Endodermal cell (in vitro differentiated cells): ENCODE measurements at regions not wholly inside any gene's neighbourhood (a gene's known extent, or its start where the extent isn't known, plus 50 kb on each side); places are given as distances from the start of the nearest gene placed in this dataset.

ENCODE experiments used
- DNase-seq: peaks from one replicate; pipeline ENCODE4 v3.0.0-alpha.2; 2017
- H3K27ac ChIP-seq: 2 replicates; pipeline ENCODE4 v1.5.1; 2013; ENCODE audit warnings: mild to moderate bottlenecking, low read depth, low read length, moderate library complexity
- H3K27me3 ChIP-seq: 2 replicates; pipeline ENCODE4 v1.6.1; 2013; ENCODE audit warnings: mild to moderate bottlenecking, low read length, moderate library complexity; ENCODE audit not compliant: insufficient read depth, control insufficient read depth, poor library complexity, severe bottlenecking
- H3K36me3 ChIP-seq: 2 replicates; pipeline ENCODE4 v1.7.0; 2013; ENCODE audit warnings: mild to moderate bottlenecking, low read length, moderate library complexity; ENCODE audit not compliant: control insufficient read depth, insufficient read depth
- H3K4me1 ChIP-seq: one replicate; pipeline ENCODE4 v1.7.0; 2013; ENCODE audit warnings: low read length; ENCODE audit not compliant: control insufficient read depth, insufficient read depth
- H3K4me3 ChIP-seq: 2 replicates; pipeline ENCODE4 v1.5.1; 2013; ENCODE audit warnings: mild to moderate bottlenecking, low read length, moderate library complexity
- H3K9ac ChIP-seq: 2 replicates; pipeline ENCODE4 v1.6.1; 2013; ENCODE audit warnings: mild to moderate bottlenecking, low read length, moderate library complexity; ENCODE audit not compliant: poor library complexity, severe bottlenecking; ENCODE audit errors: extremely low read depth
- H3K9me3 ChIP-seq: 2 replicates; pipeline ENCODE4 v1.6.1; 2013; ENCODE audit warnings: mild to moderate bottlenecking, low read length, moderate library complexity; ENCODE audit not compliant: control insufficient read depth
- H3K27ac Mint-ChIP-seq: 2 replicates; pipeline ENCODE4 v1.8.0; 2020; ENCODE audit warnings: mixed read lengths
- H3K27me3 Mint-ChIP-seq: 2 replicates; pipeline ENCODE4 v1.8.0; 2021; ENCODE audit warnings: mild to moderate bottlenecking, mixed read lengths; ENCODE audit not compliant: insufficient read depth
- H3K36me3 Mint-ChIP-seq: 2 replicates; pipeline ENCODE4 v1.8.0; 2020; ENCODE audit warnings: low read depth, mixed read lengths
- H3K4me1 Mint-ChIP-seq: 2 replicates; pipeline ENCODE4 v1.8.0; 2020; ENCODE audit warnings: mixed read lengths
- H3K4me3 Mint-ChIP-seq: 2 replicates; pipeline ENCODE4 v1.8.0; 2020; ENCODE audit warnings: mild to moderate bottlenecking, moderate library complexity, mixed read lengths
- H3K9me3 Mint-ChIP-seq: 2 replicates; pipeline ENCODE4 v1.8.0; 2020; ENCODE audit warnings: mild to moderate bottlenecking, mixed read lengths
- CTCF ChIP-seq: fragments of 200-600 bp; sonication (generic); conservative IDR thresholded peaks from 2 replicates; pipeline ENCODE4 v1.5.0; 2021; ENCODE audit warnings: antibody characterized with exemption, mild to moderate bottlenecking
- WGBS, 2 experiments: methylation state at CpG; one replicate each; pipeline versions ENCODE4 v1.1.5 to v1.1.7; 2013; ENCODE audit warnings: missing lambda C conversion rate in 2 of 2, mixed read lengths in 1 of 2; ENCODE audit not compliant: insufficient coverage in 1 of 2, insufficient read length in 1 of 2; 5-methylcytosine and 5-hydroxymethylcytosine counted together

GRCh38 chrX:124203311-124203710, 129.1 kb upstream of the TEX13D start:
- no peak for TF ChIP-seq CTCF
- Histone ChIP-seq H3K9ac (no peak overlapping the region), H3K27ac (no peak overlapping the region), H3K27me3 (no peaks in the 10 kb centered on the region), H3K36me3 (no peaks in the 10 kb centered on the region), H3K9me3 (no peaks in the 10 kb centered on the region), H3K4me3 (no peak overlapping the region), H3K4me1 (no peaks in the 10 kb centered on the region)
- Mint-ChIP-seq H3K27me3 (no peaks in the 10 kb centered on the region), H3K36me3 (no peaks in the 10 kb centered on the region), H3K27ac (no peak overlapping the region), H3K4me3 (no peak overlapping the region), H3K9me3 (peaks cover 17% of the 10 kb centered on the region), H3K4me1 (peaks cover 3% of the 10 kb centered on the region)
- no peak for DNase-seq
- WGBS, 2 experiments = 92% methylated on average over 1 of the region's 1 CpG; no CpG with 5 or more reads in 1 of the 2 experiments

- Histone ChIP-seq H3K27me3 (no peaks in the 10 kb centered on the region), H3K9ac (no peak overlapping the region), H3K9me3 (no peaks in the 10 kb centered on the region), H3K4me1 (no peaks in the 10 kb centered on the region), H3K36me3 (no peaks in the 10 kb centered on the region), H3K4me3 (no peak overlapping the region), H3K27ac (no peak overlapping the region)
- no peak for TF ChIP-seq CTCF
- Mint-ChIP-seq H3K27ac (no peak overlapping the region), H3K4me3 (no peak overlapping the region), H3K9me3 (peaks cover 3% of the 10 kb centered on the region), H3K4me1 (peaks cover 8% of the 10 kb centered on the region), H3K27me3 (no peaks in the 10 kb centered on the region), H3K36me3 (no peaks in the 10 kb centered on the region)
- 57% methylated on average over 1 of the region's 5 CpGs; no CpG with 5 or more reads in 1 of the 2 experiments for WGBS, 2 experiments
- no peak for DNase-seq
These were observed 123.8 kb upstream of the TEX13D start for GRCh38 chrX:124208660-124209059.

GRCh38 chrX:124209792-124210576, 122.5 kb upstream of the TEX13D start:
- Histone ChIP-seq H3K4me3 (no peak overlapping the region), H3K4me1 (no peaks in the 10 kb centered on the region), H3K27me3 (no peaks in the 10 kb centered on the region), H3K36me3 (no peaks in the 10 kb centered on the region), H3K9me3 (no peaks in the 10 kb centered on the region), H3K9ac (no peak overlapping the region), H3K27ac (no peak overlapping the region)
- peaks cover 9% of the 10 kb centered on the region for H3K4me1 Mint-ChIP-seq
- DNase-seq = no peak
- H3K36me3 Mint-ChIP-seq = no peaks in the 10 kb centered on the region
- 87% methylated on average over 3 of the region's 6 CpGs; no CpG with 5 or more reads in 1 of the 2 experiments for WGBS, 2 experiments
- no peak for TF ChIP-seq CTCF
- H3K27ac Mint-ChIP-seq = no peak overlapping the region
- H3K4me3 Mint-ChIP-seq = no peak overlapping the region
- no peaks in the 10 kb centered on the region for H3K9me3 Mint-ChIP-seq
- no peaks in the 10 kb centered on the region for H3K27me3 Mint-ChIP-seq
